Parathyroid adenoma (tissue), 2 donors: ENCODE measurements at regions not wholly inside any gene's neighbourhood (a gene's known extent, or its start where the extent isn't known, plus 50 kb on each side); places are given as distances from the start of the nearest gene placed in this dataset.

Experiments
- H2AFZ ChIP-seq: fragments of 300-600 bp; sonication (generic); one replicate; pipeline ENCODE4 v1.7.0; 2017; ENCODE audit warnings: antibody characterized with exemption, mild to moderate bottlenecking
- H3K27ac ChIP-seq: fragments of 300-600 bp; sonication (generic); one replicate; pipeline ENCODE4 v1.7.0; 2017
- H3K27me3 ChIP-seq: fragments of 300-600 bp; sonication (generic); one replicate; pipeline ENCODE4 v1.7.0; 2017; ENCODE audit warnings: low read length; ENCODE audit not compliant: control insufficient read depth, insufficient read depth
- H3K36me3 ChIP-seq: fragments of 300-600 bp; sonication (generic); one replicate; pipeline ENCODE4 v1.7.0; 2017; ENCODE audit warnings: low read length; ENCODE audit not compliant: control insufficient read depth, insufficient read depth
- H3K4me1 ChIP-seq: fragments of 300-600 bp; sonication (generic); one replicate; pipeline ENCODE4 v1.7.0; 2017; ENCODE audit warnings: control low read depth
- H3K4me2 ChIP-seq: fragments of 300-600 bp; sonication (generic); one replicate; pipeline ENCODE4 v1.7.0; 2017; ENCODE audit warnings: low read length
- H3K4me3 ChIP-seq: fragments of 300-600 bp; sonication (generic); one replicate; pipeline ENCODE4 v1.7.0; 2017; ENCODE audit warnings: low read depth, low read length
- H3K79me2 ChIP-seq: fragments of 300-600 bp; sonication (generic); one replicate; pipeline ENCODE4 v1.7.0; 2017; ENCODE audit warnings: control low read depth
- H3K9ac ChIP-seq: fragments of 300-600 bp; sonication (generic); one replicate; pipeline ENCODE4 v1.7.0; 2017; ENCODE audit warnings: mild to moderate bottlenecking
- H3K9me3 ChIP-seq: fragments of 300-600 bp; sonication (generic); one replicate; pipeline ENCODE4 v1.7.0; 2017; ENCODE audit warnings: low read length; ENCODE audit not compliant: control insufficient read depth
- TF ChIP-seq, protein P1 (sequence below): fragments of 300-600 bp; sonication (generic); IDR thresholded peaks from one replicate; pipeline ENCODE4 v1.7.0; 2017; ENCODE audit warnings: antibody characterized with exemption, mild to moderate bottlenecking
- donor health status: primary hyperparathyroidism.

- H3K27ac ChIP-seq: no peak overlapping the region
- H3K9ac ChIP-seq: no peak overlapping the region
- H3K9me3 ChIP-seq: no peaks in the 10 kb centered on the region
- no peaks in the 10 kb centered on the region for H3K27me3 ChIP-seq
- H3K36me3 ChIP-seq: no peaks in the 10 kb centered on the region
- no peaks in the 10 kb centered on the region for H3K4me1 ChIP-seq
- H3K79me2 ChIP-seq: no peaks in the 10 kb centered on the region
- H3K4me2 ChIP-seq: no peak overlapping the region
- no peak overlapping the region for H3K4me3 ChIP-seq
- no peak overlapping the region for H2AFZ ChIP-seq
- TF ChIP-seq, protein P1, sequence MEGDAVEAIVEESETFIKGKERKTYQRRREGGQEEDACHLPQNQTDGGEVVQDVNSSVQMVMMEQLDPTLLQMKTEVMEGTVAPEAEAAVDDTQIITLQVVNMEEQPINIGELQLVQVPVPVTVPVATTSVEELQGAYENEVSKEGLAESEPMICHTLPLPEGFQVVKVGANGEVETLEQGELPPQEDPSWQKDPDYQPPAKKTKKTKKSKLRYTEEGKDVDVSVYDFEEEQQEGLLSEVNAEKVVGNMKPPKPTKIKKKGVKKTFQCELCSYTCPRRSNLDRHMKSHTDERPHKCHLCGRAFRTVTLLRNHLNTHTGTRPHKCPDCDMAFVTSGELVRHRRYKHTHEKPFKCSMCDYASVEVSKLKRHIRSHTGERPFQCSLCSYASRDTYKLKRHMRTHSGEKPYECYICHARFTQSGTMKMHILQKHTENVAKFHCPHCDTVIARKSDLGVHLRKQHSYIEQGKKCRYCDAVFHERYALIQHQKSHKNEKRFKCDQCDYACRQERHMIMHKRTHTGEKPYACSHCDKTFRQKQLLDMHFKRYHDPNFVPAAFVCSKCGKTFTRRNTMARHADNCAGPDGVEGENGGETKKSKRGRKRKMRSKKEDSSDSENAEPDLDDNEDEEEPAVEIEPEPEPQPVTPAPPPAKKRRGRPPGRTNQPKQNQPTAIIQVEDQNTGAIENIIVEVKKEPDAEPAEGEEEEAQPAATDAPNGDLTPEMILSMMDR: no peak
Observed at GRCh38 chr1:172959571-172959970, 91.2 kb downstream of the TNFSF18 start.

GRCh38 chr1:172960019-172960418 is 90.7 kb downstream of the TNFSF18 start:
- TF ChIP-seq, protein P1: no peak
- no peaks in the 10 kb centered on the region for H3K4me1 ChIP-seq
- H2AFZ ChIP-seq: no peak overlapping the region
- no peaks in the 10 kb centered on the region for H3K36me3 ChIP-seq
- no peak overlapping the region for H3K4me3 ChIP-seq
- H3K79me2 ChIP-seq: no peaks in the 10 kb centered on the region
- no peaks in the 10 kb centered on the region for H3K9me3 ChIP-seq
- H3K9ac ChIP-seq: no peak overlapping the region
- H3K27me3 ChIP-seq: no peaks in the 10 kb centered on the region
- H3K27ac ChIP-seq: no peak overlapping the region
- H3K4me2 ChIP-seq: no peak overlapping the region

- Histone ChIP-seq H2AFZ (no peak overlapping the region), H3K4me2 (no peak overlapping the region), H3K4me1 (no peaks in the 10 kb centered on the region), H3K79me2 (no peaks in the 10 kb centered on the region), H3K27ac (no peak overlapping the region), H3K27me3 (no peaks in the 10 kb centered on the region), H3K9me3 (no peaks in the 10 kb centered on the region), H3K36me3 (no peaks in the 10 kb centered on the region), H3K9ac (no peak overlapping the region), H3K4me3 (no peak overlapping the region)
- TF ChIP-seq, protein P1: no peak
Observed at GRCh38 chr1:172960454-172961208, 90.1 kb downstream of the TNFSF18 start.

DNA sequence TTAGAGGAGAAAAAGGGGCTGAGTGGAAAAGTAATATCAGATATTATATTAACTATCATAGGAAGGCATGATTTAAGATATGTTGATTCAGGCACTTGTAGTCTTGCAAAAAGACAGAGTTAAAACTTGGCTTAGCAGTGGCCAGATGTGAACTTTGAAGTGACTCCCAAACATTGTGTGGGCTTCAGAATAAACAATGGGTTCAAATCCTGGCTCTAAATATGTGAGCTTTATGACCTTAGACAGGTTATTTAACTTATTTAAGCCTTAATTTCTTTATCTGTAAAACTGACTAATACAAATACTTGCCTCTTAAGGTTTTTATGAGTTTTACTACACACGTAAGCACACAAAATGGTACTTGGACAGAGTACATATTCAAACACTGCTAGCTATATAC is 85.9 kb downstream of the TNFSF18 start:
- Histone ChIP-seq H3K9ac (no peak overlapping the region), H3K27ac (no peak overlapping the region), H3K79me2 (no peaks in the 10 kb centered on the region), H3K4me1 (no peaks in the 10 kb centered on the region), H3K4me2 (no peak overlapping the region), H3K4me3 (no peak overlapping the region), H3K27me3 (no peaks in the 10 kb centered on the region), H3K9me3 (no peaks in the 10 kb centered on the region), H2AFZ (no peak overlapping the region), H3K36me3 (no peaks in the 10 kb centered on the region)
- TF ChIP-seq, protein P1: no peak
